Duodenal mucosa (tissue), 2 donors: ENCODE measurements at regions not wholly inside any gene's neighbourhood (a gene's known extent, or its start where the extent isn't known, plus 50 kb on each side); places are given as distances from the start of the nearest gene placed in this dataset.
"Not testable (repeated sequence)": the region's sequence is repeated elsewhere in the genome, so short reads cannot be mapped to it uniquely, and the experiment has no call there.

ENCODE experiments used
- H3K27ac ChIP-seq: one replicate; pipeline ENCODE4 v1.7.0; 2013; ENCODE audit warnings: low read depth, low read length
- H3K27me3 ChIP-seq, 2 donors: one replicate each; pipeline ENCODE4 v1.7.0; 2013; ENCODE audit warnings: low read length in 2 of 2, control low read depth in 1 of 2; ENCODE audit not compliant: insufficient read depth in 2 of 2, control insufficient read depth in 1 of 2
- H3K36me3 ChIP-seq, 2 donors: one replicate each; pipeline ENCODE4 v1.7.0; 2013; ENCODE audit warnings: low read length in 2 of 2, control low read depth in 1 of 2; ENCODE audit not compliant: insufficient read depth in 2 of 2, control insufficient read depth in 1 of 2
- H3K4me1 ChIP-seq, 2 donors: one replicate each; pipeline ENCODE4 v1.7.0; 2013; ENCODE audit warnings: low read length in 2 of 2, control low read depth in 1 of 2; ENCODE audit not compliant: insufficient read depth in 2 of 2, control insufficient read depth in 1 of 2
- H3K4me3 ChIP-seq, 2 donors: one replicate each; pipeline ENCODE4 v1.7.0; 2013; ENCODE audit warnings: low read length in 2 of 2, low read depth in 1 of 2
- H3K9ac ChIP-seq, 2 donors: one replicate each; pipeline ENCODE4 v1.7.0; 2013; ENCODE audit warnings: low read length in 2 of 2, low read depth in 1 of 2
- H3K9me3 ChIP-seq, 2 donors: one replicate each; pipeline ENCODE4 v1.7.0; 2013; ENCODE audit warnings: low read length in 2 of 2, control low read depth in 1 of 2; ENCODE audit not compliant: control insufficient read depth in 1 of 2

DNA sequence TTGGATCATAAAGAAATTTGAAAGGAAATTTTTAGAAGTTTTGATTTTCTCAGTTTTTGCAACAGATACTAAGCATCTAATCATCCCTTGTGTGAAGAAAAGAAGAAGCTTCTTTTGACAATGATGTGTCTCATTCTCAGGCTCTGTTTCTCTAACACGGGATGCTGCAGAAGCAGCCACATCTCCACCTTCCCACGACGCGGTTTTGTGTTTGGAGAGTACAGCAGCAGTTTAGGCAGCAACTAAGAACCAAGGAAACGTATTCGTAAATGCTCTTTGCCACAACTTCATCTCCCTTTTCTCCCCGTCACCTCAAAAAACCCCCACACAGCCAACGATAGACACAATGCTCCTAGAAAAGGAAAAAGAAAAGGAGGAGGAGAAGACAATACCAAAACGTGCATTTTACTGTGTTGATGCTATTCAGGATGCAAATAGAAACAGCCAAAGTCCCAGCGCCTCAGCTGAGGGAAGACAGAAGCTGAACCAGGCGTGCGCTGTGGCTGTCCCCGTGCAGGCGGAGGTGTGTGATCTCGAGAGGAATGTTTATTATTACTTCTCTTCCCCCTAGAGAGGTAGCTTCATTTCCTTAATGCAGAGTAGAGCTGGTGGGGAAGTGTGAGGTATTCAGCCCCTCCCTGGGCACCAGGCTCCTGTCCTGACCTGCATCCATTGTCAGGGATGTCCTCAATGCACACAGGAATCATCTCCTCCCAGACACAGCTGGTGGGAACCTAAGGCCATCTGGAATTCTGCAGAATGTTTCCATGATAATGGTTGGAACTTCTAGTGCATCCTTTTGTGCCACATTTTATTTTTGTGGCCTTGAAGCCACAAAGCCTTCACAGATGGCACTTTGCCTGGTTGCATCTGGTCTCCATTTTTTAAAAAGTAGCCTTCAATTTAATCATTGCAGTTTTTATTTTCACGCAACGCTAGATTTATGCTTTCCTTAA, 174.6 kb upstream of the KLF6 start:
- Histone ChIP-seq H3K9ac (no peak overlapping the region), H3K27me3 (no peaks in the 10 kb centered on the region), H3K4me3 (no peak overlapping the region), H3K9me3 (no peaks in the 10 kb centered on the region), H3K27ac (no peak overlapping the region), H3K4me1 (peaks cover 19 to 27% of the 10 kb centered on the region in 2 donors), H3K36me3 (no peaks in the 10 kb centered on the region)

DNA sequence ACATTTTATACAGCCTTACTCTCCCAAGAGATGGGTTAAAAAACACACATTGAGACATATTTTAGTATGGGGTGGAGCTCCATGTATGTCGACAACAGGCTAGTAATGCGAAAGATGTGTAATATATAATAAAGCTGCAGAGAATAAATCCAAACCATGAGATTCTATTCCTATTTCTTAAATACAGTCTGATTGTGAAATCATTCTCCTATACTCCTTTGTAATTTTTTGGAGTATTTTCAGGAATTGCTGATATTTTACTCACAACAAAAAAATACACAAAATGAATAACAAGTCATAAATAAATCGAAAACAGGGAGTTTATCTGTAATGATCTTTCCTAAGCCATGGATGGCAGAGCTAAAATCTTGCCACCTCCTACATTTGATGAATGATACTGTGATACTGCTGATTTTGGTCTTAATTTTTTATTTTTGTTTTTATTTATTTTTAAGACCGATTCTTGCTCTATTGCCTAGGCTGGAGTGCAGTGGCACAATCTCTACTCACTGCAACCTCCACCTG, 173.5 kb upstream of the KLF6 start:
- Histone ChIP-seq H3K27ac (no peak overlapping the region), H3K9me3 (no peaks in the 10 kb centered on the region), H3K9ac (no peak overlapping the region), H3K27me3 (no peaks in the 10 kb centered on the region), H3K4me3 (no peak overlapping the region), H3K36me3 (no peaks in the 10 kb centered on the region), H3K4me1 (peaks cover 12 to 20% of the 10 kb centered on the region in 2 donors)

DNA sequence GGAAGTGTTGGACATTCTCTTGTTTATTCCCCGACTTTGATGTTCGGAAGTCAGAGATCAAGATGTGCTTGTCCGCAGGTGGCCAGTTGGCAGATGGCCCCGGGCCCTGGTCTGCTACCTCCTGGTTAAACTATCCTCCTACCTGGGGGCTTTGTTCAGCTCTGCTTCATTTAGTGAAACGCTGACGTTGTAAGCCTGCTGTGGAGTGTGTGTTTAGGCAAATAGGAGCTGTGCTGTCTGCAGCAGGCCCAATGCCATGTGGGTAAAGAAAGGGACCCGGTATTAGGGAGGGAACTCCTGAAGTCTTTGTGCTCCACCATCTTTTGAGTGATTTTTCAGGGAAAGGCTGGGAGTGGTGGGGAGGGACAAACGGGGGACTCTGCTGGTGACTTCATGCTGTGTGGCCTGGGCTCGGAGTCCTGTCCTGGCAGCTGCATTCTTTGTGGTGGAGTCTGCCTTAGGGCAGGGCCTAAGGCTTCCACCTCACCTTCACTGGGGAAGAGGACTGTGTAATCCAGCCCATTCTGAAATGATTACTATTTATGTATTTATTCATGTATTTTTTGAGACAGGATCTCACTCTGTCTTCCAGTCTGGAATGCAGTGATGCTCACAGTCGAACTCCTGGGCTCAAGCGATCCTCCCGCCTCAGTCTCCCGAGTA, 171.1 kb upstream of the KLF6 start:
- Histone ChIP-seq H3K9me3 (no peaks in the 10 kb centered on the region), H3K4me3 (no peak overlapping the region), H3K9ac (no peak overlapping the region), H3K4me1 (peaks cover 0 to 1% of the 10 kb centered on the region in 2 donors), H3K27me3 (no peaks in the 10 kb centered on the region), H3K27ac (no peak overlapping the region), H3K36me3 (no peaks in the 10 kb centered on the region)

DNA sequence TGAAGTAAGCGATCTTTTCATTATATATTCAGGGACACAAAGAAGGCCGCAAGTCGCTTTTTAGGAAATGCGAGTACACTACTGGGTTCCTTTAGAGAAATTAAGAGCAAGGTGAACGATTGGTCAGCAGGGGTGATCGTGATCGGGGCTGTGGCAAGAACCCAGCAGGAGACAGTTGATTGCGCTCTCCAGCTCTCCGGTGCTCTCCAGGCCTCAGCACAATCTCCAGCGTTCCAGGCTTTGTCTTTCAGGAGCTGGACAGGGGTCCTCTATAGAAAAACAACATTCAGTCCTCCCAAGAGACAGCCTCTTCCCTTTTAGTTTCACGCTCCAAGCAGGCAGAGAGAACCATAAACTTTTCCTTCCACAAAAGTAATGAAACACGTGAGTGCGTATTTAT, 170.5 kb upstream of the KLF6 start:
- no peak overlapping the region for H3K27ac ChIP-seq
- H3K4me1 ChIP-seq = no peaks in the 10 kb centered on the region

DNA sequence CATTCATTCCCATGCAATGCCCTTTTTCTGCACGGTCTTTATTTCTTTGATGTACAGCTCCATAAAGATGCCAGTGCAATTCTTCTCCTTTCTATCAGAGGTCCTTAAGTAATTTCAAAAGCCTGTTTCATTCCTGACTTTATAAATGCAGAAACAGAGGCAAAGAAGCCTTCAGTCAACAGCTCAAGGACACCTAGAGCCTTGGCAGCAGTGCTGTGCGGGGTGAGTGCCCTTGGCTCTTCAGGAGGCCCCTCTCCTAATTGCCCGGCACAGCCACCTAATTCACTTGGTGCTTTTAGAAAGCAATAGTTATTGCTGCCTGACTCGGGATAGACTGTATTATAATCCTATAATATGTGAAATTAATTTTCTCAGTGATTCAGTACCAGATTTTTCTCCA, 169.6 kb upstream of the KLF6 start:
- no peaks in the 10 kb centered on the region for H3K27me3 ChIP-seq
- no peak overlapping the region for H3K27ac ChIP-seq

More for the DNA sequence above, 170.5 kb upstream of the KLF6 start:
- Histone ChIP-seq H3K27me3 (no peaks in the 10 kb centered on the region), H3K4me3 (no peak overlapping the region), H3K36me3 (no peaks in the 10 kb centered on the region), H3K9ac (no peak overlapping the region), H3K9me3 (no peaks in the 10 kb centered on the region)

DNA sequence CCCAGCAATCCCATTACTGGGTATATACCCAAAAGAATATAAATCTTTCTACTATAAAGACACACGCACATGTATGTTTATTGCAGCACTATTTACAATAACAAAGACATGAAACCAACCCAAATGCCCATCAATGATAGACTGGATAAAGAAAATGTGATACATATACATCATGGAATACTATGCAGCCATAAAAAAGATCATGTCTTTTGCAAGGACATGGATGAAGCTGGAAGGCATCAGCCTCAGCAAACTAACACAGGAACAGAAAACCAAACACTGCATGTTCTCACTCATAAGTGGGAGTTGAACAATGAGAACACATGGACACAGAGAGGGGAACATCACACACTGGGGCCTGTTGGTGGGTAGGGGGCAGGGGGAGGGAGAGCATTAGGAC, 169.0 kb upstream of the KLF6 start:
- H3K36me3 ChIP-seq, H3K27ac ChIP-seq, H3K9me3 ChIP-seq, H3K4me1 ChIP-seq, H3K4me3 ChIP-seq, H3K27me3 ChIP-seq, H3K9ac ChIP-seq: not testable (repeated sequence)

More for the DNA sequence above, 169.6 kb upstream of the KLF6 start:
- no peak overlapping the region for H3K9ac ChIP-seq
- H3K36me3 ChIP-seq = no peaks in the 10 kb centered on the region
- no peaks in the 10 kb centered on the region for H3K4me1 ChIP-seq
- H3K9me3 ChIP-seq = no peaks in the 10 kb centered on the region
- no peak overlapping the region for H3K4me3 ChIP-seq

DNA sequence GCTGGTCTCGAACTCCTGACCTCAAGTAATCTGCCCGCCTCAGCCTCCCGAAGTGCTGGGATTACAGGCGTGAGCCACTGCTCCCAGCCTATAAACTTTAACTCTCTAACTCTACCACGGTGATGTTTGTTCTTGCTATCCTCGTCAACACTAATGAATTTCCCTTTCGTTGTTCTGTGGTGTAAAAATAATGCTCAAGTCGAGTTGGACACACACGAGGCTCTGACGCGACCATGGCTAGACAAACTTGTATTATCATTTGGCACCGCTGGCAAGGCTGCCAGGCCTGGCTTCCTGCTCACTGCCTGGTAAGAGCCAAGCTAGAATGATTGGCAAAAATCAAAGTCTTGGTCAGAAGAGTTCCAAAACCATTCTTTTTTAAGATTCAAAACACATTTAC, 167.0 kb upstream of the KLF6 start:
- Histone ChIP-seq H3K27ac (no peak overlapping the region), H3K4me3 (no peak overlapping the region), H3K4me1 (no peaks in the 10 kb centered on the region), H3K27me3 (no peaks in the 10 kb centered on the region), H3K36me3 (no peaks in the 10 kb centered on the region), H3K9me3 (no peaks in the 10 kb centered on the region), H3K9ac (no peak overlapping the region)

DNA sequence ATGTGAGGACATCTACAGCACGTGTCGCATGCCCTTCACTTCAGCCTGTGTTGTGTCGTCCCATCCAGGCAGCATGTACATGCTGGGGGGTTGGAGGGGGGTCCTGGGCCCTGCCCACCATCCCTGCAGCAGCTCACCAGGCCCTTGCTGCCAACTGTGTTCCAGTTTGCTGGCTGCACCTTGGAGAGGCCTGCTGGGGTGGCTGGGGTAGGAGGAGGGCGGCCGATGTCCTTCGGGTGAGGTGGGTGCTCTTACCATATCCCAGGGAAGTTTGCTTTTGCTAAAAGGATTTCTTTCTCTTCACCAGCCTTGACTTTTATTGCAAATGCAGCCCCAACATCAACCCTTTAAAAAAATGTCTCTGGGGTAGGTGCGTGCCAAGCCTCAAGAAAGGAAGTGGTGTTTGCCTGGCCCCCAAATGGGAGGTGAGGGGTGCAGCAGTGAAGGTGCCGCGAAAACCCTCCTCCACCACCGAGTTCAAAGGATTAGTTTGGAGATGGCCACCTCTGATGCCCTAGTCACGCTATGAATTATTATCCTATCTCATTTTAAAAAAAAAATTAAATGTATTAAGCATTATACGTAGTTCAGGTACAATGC, 165.8 kb upstream of the KLF6 start:
- Histone ChIP-seq H3K27ac (no peak overlapping the region), H3K9me3 (no peaks in the 10 kb centered on the region), H3K4me1 (no peaks in the 10 kb centered on the region), H3K27me3 (no peaks in the 10 kb centered on the region), H3K9ac (no peak overlapping the region), H3K4me3 (no peak overlapping the region), H3K36me3 (no peaks in the 10 kb centered on the region)

DNA sequence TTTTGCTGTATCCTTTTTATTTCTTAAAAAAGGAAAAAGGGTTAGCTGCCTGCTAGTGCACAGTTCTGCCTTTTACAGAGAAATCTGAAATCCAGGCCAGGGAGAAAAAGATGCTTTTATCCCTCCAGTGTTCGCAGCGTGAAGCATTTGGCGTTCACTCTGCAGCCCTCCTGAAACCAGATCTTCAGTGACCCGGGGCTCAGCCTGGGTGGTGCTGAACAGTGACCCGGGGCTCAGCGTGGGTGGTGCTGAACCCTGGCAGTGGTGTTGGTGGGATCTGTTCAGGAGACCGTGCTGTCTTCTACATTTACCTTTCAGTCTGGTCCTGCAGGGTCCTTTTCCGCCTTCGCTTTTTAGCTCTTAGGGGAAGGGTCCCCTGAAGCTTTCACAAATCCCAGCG, 164.7 kb upstream of the KLF6 start:
- Histone ChIP-seq H3K9ac (no peak overlapping the region), H3K9me3 (no peaks in the 10 kb centered on the region), H3K27ac (no peak overlapping the region), H3K36me3 (no peaks in the 10 kb centered on the region), H3K4me3 (no peak overlapping the region), H3K4me1 (no peaks in the 10 kb centered on the region), H3K27me3 (no peaks in the 10 kb centered on the region)

DNA sequence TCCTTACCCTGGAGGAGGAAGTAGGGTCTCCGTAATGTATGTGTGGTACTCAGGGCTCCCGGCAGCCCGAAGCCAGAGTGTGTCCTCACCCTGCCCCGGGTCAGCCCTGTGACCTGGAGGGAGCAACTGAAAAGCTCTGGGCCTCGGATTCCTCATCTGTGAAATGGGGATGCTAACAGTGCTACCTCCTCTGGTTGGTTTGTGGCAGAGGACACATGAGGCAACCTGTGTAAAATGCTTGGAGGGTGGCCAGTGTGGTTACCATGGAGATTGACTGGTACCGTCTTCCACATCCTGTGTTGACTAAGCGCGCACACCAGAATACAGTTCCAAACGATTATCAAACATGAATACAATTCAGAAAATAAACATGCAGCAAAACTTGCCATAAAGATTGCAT, 163.8 kb upstream of the KLF6 start:
- Histone ChIP-seq H3K9me3 (no peaks in the 10 kb centered on the region), H3K27ac (no peak overlapping the region), H3K4me1 (no peaks in the 10 kb centered on the region), H3K27me3 (no peaks in the 10 kb centered on the region), H3K9ac (no peak overlapping the region), H3K36me3 (no peaks in the 10 kb centered on the region), H3K4me3 (no peak overlapping the region)
